GM19328 (cell line): ENCODE measurements at regions not wholly inside any gene's neighbourhood (a gene's known extent, or its start where the extent isn't known, plus 50 kb on each side); places are given as distances from the start of the nearest gene placed in this dataset.

ENCODE experiments used
- ATAC-seq: cut with Tn5 transposase; IDR thresholded peaks from one replicate; pipeline ENCODE4 v1.9.1; 2021; ENCODE audit warnings: mild to moderate bottlenecking, moderate library complexity; ENCODE audit not compliant: unreplicated experiment

DNA sequence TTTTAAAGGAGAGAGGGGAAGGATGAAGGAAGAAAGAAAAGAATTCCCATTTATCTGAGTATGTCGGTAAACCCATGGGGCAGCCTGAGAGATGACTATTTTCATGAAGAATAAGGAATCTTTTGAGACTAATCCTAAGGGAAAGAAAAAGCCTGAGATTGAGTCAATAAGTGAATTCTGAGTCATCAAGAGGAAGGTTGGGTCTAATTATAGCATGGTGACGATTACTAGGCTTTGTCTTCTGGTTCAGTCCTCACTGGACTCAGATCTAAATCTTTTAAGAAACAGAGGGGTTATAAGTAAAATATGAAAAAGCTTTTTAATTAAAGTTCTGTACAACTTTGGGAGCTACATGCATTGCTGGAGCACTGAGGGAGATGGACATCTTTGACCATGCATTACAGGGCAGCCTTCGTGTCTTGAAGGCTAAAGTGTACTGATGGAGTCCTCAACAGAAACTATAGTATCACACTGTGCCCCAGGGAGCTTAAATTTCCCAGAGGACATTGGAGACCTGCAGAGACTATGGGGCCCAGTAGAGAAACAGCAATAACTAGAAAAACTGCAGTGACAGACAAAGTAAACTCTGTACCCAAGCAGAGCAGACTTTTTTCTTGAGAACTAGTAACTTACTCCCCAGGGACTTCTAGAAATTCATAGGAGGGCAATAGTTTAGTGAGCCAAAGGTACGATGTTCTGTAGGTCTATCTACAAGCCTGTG, 260.9 kb downstream of the RAD51AP2 start:
- ATAC-seq, result no peak

DNA sequence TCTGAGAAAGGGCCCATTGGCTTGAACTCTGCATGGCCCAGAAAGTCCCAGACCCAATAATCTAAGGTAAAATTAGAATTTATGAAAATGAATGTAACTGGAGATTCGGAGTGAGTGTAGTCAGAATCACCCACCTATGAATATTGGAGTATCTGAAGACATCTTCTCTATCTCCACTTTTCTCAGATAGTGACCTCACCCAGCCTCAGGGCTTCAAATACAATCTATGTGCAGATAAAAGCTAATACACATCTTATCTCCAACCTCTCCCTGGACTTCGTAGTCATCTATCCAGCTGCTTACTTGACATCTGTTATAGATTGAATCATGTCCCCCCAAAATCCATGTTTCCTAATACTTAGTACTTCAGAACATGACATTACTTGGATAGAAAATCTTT, 263.2 kb downstream of the RAD51AP2 start:
- no peak for ATAC-seq

DNA sequence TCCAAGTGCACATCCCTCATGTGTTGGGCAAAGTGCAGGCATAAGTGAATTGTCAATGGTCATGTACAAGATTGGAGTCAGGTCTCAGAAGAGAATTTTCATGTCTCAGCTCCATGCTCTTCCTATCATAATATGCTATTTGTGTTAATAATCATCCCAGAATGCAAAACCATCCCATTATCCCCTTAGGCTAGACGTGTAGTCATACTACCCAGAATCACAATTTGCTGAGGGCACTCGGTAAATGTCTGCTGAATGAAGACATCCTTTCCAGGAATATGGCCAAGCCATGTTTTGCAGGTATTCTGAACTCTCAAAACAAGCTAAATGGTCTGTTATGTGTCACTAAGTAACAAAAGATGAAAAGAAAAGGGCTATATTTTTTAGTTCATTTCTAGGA, 263.8 kb downstream of the RAD51AP2 start:
- no peak for ATAC-seq

DNA sequence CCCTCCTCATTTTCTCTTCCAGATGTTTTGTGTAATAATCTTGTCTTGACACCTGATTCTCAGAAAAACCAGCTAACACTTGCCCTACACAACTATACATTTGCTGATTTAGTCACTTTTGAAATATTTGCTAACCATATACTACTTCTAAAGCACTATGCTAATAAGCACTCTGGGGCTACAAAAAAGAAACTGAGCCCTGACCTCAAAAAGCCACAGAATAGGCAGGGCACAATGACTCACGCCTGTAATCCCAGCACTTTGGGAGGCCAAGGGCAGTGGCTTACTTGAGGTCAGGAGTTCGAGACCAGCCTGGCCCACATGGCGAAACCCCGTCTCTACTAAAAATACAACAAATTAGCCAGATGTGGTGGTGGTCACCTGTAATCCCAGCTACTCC, 266.0 kb downstream of the RAD51AP2 start:
- no peak for ATAC-seq

DNA sequence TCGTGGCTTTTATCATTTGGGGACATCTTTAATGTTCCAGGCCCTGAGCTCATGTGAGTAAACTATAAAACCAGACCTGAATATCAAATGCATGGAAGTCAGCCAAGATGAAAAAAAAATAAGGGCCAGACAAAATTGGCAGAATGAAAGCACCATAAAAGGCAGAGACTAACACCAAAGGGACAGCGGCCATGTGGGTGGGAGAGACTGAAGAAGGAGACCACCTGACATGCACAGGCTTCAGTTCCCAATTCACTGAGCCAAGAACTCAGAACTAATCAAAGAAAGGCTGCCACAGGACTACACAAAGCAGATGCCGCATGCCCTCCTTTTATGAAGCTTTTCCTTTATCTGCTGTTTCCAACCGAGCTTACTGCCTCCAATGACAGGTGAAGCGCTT, 267.1 kb downstream of the RAD51AP2 start:
- no peak for ATAC-seq

DNA sequence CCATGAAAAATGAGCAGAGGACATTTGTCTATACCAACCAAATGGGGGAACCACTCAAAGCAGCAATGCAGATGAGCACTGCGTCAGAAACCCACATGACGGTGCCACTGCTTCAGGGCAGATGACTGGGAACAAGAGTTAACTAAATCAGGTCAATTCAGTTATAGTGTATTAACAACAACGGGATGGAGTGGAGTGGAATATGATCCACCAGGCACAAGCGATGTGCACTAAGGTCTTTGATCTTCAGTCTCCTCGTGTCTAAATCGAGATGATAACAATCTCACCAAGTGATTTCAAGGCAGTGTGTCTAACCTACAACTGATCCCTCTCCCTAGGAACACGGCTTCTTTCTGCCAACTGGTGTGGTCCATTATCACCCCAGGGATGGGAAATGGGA, 269.0 kb downstream of the RAD51AP2 start:
- ATAC-seq, result no peak

DNA sequence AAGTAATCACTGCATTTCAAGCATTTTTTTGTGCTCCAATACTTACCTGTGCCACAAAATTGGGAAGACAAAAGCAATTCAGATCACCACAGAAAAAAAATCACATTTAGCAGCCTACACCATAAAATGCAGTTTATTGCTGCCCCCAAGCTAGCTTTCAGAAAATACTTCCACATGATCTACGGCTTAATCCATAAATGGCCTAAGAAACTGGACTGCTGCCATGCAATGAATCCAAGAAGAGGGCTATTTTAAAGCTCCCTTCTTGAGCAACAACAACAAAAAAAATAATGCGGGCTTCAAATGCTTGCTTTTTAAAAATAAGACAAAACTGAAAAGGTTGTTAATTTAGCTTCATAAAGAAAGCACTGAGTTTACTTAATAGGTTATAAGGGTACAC, 272.3 kb downstream of the RAD51AP2 start:
- no peak for ATAC-seq

DNA sequence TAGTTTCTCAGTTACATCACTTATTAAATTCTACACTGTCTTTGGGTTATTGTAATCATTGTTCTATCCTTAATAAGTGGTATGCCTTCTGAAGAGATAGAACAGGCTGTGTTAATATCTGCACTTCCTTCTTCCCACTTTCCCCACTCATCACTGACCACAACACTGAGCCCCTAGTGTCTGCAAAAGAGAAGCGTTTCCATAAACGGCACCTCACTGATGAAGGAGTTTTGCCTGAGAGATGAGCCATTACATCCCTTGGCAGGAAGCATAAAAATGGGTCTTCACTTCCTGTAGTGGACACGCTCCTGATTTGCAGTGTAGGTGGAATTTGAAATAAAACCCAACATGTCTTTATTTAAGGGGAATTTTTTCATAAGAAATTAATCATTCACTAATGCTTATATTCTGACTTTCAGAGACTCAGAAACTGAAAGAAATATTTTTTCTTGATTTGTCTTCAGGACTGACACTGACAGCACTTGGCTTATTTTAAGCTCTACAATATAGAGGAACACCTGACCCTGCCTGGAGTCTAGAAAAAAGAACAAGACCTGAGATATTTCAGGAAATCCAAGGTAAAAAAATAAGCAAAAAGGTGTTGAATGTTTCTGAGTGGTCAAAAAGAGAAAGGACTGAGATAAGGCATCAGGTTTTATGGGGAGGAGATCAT, 275.3 kb downstream of the RAD51AP2 start:
- ATAC-seq, result no peak

DNA sequence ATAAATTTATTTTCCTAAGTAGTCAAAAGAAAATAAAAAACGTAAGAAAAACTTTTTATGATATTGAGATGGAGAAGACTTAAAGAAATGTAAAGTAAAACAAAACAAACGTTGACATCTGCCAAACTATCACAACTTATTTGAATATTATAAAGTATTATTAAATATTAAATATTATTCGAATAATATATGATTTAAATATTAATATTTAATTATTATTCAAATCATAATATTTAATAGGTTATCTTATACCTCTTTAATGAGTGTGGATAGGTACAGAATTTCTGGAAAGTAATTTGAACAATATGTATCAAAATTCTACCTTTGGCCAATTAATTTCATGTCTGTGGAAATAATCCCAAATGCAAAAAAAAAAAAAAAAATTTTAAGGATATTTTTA, 278.7 kb downstream of the RAD51AP2 start:
- ATAC-seq, result no peak

DNA sequence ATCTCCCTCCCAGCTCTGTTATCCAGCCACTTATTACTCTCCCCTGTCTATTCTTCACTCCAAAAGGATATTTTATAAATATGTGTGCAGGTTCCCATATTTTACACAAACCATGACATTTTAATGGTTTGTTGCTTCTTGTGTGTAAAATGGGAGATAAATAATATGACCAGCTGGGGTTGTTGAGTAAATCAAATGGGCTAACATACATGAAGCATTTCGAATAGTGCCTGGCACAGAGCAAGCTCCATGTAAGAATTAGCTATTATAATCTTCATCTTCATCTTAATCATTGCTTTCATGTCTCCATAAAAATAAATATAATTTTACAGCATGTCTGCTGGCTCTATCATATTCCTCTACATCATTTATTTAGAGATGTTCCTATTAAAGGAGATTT, 283.1 kb downstream of the RAD51AP2 start:
- no peak for ATAC-seq

DNA sequence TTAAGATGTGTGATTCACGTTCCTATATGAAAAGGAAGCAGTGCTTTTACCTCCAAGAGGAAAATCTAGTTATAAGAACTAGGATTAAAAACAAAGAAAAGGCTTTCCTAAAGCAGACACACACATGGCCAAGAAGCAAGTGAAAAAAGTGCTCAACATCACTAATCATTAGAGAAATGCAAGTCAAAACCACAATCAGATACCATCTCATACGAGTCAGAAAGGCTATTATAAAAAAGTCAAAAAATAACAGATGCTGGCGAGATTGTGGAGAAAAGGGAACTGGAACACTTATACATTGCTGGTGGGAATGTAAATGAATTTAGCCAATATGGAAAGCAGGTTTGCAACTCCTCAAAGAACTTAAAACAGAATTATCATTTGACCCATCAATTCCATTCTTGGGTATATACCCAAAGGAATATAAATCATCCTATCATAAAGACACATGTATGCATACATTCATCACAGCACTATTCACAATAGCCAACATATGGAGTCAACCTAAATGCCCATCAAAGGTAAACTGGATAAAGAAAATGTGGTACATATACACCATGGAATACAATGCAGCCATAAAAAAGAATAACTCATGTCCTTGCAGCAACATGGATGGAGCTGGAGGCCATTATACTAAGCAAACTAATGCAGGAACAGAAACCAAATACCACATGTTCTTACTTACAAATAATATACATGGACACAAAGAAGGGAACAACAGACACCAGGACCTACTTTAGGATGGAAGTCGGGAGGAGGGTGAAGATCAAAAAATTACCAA, 285.3 kb downstream of the RAD51AP2 start:
- ATAC-seq, result no peak

DNA sequence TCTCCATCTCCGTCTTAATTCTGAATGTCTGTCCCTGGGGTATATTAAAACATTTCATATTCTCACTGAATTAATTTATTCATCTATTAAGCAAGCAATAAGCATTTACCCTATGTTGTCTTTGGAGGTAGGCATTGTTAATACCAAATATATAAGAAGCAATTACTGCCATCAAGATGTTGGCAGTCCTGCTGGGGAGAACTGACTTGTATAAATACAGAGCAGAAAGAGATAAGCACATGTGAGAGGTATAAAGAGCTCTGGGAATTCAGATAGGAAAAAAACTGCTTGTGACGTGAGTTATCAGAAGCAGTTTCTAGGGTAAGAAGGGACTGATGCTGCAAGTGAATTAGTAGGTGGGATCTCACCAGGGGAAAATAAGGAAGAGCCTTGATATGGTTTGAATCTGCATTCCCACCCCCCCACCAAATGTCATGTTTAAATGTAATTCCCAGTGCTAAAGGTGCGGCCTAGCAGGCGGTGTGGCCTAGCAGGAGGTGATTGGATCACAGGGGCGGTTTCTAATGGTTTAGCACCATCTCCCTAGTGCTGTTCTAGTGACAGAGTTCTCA, 286.8 kb downstream of the RAD51AP2 start:
- no peak for ATAC-seq

DNA sequence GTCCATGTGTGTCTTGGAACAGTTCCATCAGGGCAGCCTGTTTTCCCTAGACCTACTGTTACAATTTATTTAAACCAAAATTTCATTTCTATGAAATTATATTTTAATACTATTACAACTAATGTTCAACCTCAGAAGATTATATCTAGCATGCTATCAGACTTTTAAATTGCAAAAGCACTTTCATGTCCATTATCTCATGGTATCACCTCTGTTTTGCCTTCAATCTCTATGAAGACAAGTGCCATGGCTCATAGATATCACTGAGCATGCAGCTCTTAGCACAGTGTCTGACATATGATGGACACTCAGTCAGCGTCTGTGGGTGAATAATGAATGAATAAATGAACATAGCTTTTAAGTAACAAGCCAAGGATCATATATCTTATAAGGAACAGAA, 288.8 kb downstream of the RAD51AP2 start:
- ATAC-seq, result no peak

DNA sequence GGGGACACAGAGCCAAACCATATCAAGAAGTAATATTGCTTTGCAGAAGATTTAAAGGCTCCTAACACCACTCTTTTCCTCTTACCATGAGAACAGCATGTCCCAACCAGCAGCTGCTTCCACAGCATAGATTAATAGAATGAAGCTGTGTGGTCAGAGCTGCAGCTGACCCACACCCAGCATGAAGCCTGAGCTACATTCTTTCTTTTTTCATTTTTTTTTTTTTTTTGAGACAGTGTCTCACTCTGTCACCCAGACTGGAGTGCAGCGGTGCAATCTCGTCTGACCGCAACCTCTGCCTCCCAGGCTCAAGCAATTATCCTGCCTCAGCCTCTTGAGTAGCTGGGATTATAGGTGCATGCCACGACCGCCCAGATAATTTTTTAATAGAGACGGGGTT, 289.8 kb downstream of the RAD51AP2 start:
- ATAC-seq, result no peak

DNA sequence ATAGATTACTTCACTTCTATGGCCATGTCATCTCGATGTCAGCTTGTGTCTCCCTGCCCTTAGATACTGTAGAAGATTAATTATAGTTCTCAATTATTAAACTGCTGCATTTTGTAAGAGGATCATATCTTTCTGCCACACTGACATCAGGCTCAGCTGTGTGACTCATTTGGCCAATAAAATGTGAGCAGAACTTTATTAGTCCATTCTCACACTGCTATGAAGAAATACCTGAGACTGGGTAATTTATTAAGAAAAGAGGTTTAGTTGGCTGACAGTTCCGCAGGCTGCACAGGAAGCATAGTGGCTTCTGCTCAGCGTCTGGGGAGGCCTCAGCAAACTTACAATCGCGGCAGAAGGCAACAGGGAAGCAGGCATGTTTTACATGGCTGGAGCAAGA, 290.4 kb downstream of the RAD51AP2 start:
- ATAC-seq, result no peak

DNA sequence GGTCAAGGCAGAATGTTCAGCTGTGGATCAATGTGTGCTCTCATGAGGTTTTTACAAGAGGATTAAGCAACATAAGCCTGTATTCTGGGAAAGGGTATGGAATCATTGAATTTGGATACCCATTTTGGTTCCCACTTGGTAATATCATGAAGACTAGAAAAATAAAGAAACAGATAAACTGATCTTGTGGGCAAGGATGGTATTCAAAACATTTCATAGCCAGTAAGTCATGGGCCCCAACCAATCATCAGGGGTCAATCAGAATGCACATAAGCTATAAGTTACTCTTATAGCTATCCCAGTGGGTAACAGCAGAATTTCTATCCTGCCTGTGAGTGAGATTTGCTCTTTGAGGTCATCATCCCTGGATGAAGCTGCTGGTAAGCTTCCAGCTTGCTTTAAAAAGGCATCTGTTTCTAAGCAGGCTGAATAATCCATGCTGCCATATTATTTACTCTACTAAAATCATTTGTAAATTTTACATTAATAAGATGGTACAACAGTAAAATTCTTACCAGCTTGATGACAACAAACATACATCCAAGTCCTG, 291.2 kb downstream of the RAD51AP2 start:
- ATAC-seq, result no peak

DNA sequence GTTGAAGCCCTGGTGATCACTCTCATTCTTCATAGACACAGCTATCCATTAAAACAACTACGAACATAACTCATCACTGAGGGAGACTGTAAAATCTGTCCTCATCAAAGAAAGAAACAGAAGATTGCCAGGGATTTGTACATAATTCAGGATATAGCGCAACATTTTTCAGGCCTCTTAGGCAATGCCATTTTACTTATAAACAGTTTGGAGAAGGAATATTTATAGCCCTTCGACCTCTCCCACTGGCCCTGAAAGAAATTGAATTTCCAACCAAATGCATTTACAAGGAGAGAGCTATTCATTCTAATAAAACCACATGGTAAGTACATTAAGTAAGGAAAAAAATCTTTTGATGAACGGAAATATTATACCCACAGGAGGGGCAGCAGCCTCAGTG, 295.0 kb downstream of the RAD51AP2 start:
- no peak for ATAC-seq

DNA sequence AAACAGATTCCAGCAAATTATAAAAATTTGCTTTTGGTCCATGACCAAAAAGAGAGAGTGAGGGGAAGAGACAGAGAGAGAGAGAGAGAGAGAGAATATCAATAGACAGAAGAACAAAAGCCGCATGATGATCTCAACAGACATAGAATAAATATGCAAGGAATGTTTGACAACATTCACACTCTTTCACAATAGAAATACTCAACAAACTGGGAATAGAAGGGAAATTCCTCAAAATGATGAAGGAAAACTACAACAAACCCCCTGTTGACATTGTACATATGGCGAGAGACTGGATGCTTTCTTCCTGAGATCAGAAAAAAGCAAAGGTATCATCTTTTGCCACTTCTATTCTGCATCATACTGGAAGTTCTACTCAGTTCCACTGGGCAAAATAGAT, 309.7 kb downstream of the RAD51AP2 start:
- no peak for ATAC-seq

DNA sequence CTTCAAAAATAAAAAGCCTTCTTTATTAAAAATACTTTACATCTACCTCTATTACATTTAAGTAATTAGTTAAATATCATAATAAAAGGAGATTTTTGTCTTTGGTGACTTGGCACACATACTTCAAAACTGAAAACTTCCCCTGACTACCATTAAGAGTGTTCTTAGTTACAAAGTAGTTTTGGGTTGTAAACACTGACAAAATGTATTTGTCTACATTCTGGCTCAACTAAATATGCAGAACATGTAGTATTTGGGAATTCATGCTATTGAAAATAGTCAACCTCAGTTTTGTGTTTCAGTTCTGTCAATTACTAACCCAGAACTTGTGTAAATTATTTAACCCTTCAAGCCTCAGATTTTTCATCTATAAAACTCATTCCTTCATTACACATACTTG, 311.5 kb downstream of the RAD51AP2 start:
- no peak for ATAC-seq

DNA sequence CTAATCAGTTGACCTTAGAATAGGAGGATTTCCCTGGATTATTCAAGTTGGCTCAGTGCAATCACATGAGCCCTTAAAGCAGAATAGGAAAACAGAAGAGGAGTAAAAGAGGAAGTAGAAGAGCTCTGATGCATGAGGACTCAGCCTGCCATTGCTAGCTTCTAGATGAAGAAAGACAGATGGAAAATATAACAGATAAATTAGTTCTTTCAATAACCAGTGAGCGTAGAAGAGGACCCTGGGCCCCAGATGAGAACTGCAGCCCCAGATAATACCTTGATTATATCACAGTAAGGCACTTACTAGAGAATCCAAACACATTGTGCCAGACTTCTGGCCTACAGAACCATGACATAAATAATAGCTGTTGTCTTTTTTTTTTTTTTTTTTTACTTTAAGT, 314.0 kb downstream of the RAD51AP2 start:
- peak; percentile 45 for ATAC-seq

DNA sequence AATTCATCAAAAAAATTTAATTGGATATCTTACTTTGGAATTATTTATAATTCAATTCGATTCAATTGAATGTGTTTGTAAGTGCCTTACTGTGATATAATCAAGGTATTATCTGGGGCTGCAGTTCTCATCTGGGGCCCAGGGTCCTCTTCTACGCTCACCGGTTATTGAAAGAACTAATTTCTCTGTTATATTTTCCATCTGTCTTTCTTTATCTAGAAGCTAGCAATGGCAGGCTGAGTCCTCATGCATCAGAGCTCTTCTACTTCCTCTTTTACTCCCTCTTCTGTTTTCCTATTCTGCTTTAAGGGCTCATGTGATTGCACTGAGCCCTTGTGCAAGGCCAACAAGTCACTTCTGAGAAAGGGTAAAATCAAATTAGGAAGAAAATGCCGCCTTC, 315.6 kb downstream of the RAD51AP2 start:
- ATAC-seq, result peak; percentile 94
